Parathyroid adenoma (tissue), 2 donors: ENCODE measurements at regions not wholly inside any gene's neighbourhood (a gene's known extent, or its start where the extent isn't known, plus 50 kb on each side); places are given as distances from the start of the nearest gene placed in this dataset.

Experiments
- H2AFZ ChIP-seq: fragments of 300-600 bp; sonication (generic); one replicate; pipeline ENCODE4 v1.7.0; 2017; ENCODE audit warnings: antibody characterized with exemption, mild to moderate bottlenecking
- H3K27ac ChIP-seq: fragments of 300-600 bp; sonication (generic); one replicate; pipeline ENCODE4 v1.7.0; 2017
- H3K27me3 ChIP-seq: fragments of 300-600 bp; sonication (generic); one replicate; pipeline ENCODE4 v1.7.0; 2017; ENCODE audit warnings: low read length; ENCODE audit not compliant: control insufficient read depth, insufficient read depth
- H3K36me3 ChIP-seq: fragments of 300-600 bp; sonication (generic); one replicate; pipeline ENCODE4 v1.7.0; 2017; ENCODE audit warnings: low read length; ENCODE audit not compliant: control insufficient read depth, insufficient read depth
- H3K4me1 ChIP-seq: fragments of 300-600 bp; sonication (generic); one replicate; pipeline ENCODE4 v1.7.0; 2017; ENCODE audit warnings: control low read depth
- H3K4me2 ChIP-seq: fragments of 300-600 bp; sonication (generic); one replicate; pipeline ENCODE4 v1.7.0; 2017; ENCODE audit warnings: low read length
- H3K4me3 ChIP-seq: fragments of 300-600 bp; sonication (generic); one replicate; pipeline ENCODE4 v1.7.0; 2017; ENCODE audit warnings: low read depth, low read length
- H3K79me2 ChIP-seq: fragments of 300-600 bp; sonication (generic); one replicate; pipeline ENCODE4 v1.7.0; 2017; ENCODE audit warnings: control low read depth
- H3K9ac ChIP-seq: fragments of 300-600 bp; sonication (generic); one replicate; pipeline ENCODE4 v1.7.0; 2017; ENCODE audit warnings: mild to moderate bottlenecking
- H3K9me3 ChIP-seq: fragments of 300-600 bp; sonication (generic); one replicate; pipeline ENCODE4 v1.7.0; 2017; ENCODE audit warnings: low read length; ENCODE audit not compliant: control insufficient read depth
- CTCF ChIP-seq: fragments of 300-600 bp; sonication (generic); IDR thresholded peaks from one replicate; pipeline ENCODE4 v1.7.0; 2017; ENCODE audit warnings: antibody characterized with exemption, mild to moderate bottlenecking
- donor health status: primary hyperparathyroidism.

- Histone ChIP-seq H3K27ac (no peak overlapping the region), H2AFZ (no peak overlapping the region)
- TF ChIP-seq CTCF, result no peak
Measured at GRCh38 chr6:80537118-80537972, 430.9 kb downstream of the BCKDHB start.

GRCh38 chr6:80535914-80536565 is 429.6 kb downstream of the BCKDHB start:
- no peak overlapping the region for H2AFZ ChIP-seq
- no peaks in the 10 kb centered on the region for H3K79me2 ChIP-seq
- TF ChIP-seq CTCF, result no peak

More at GRCh38 chr6:80537118-80537972, 430.9 kb downstream of the BCKDHB start:
- H3K4me2 ChIP-seq, result no peak overlapping the region
- H3K4me1 ChIP-seq, result no peaks in the 10 kb centered on the region
- no peak overlapping the region for H3K9ac ChIP-seq
- no peaks in the 10 kb centered on the region for H3K36me3 ChIP-seq
- no peaks in the 10 kb centered on the region for H3K9me3 ChIP-seq
- H3K27me3 ChIP-seq, result no peaks in the 10 kb centered on the region
- no peak overlapping the region for H3K4me3 ChIP-seq
- no peaks in the 10 kb centered on the region for H3K79me2 ChIP-seq

GRCh38 chr6:80531681-80532619 is 425.5 kb downstream of the BCKDHB start:
- H2AFZ ChIP-seq, result no peak overlapping the region
- no peaks in the 10 kb centered on the region for H3K79me2 ChIP-seq
- H3K9ac ChIP-seq, result no peak overlapping the region
- TF ChIP-seq CTCF, result no peak
- H3K9me3 ChIP-seq, result no peaks in the 10 kb centered on the region
- H3K4me1 ChIP-seq, result no peaks in the 10 kb centered on the region
- H3K27ac ChIP-seq, result no peak overlapping the region
- H3K36me3 ChIP-seq, result no peaks in the 10 kb centered on the region
- H3K27me3 ChIP-seq, result no peaks in the 10 kb centered on the region
- no peak overlapping the region for H3K4me2 ChIP-seq
- H3K4me3 ChIP-seq, result no peak overlapping the region

More at GRCh38 chr6:80535914-80536565, 429.6 kb downstream of the BCKDHB start:
- Histone ChIP-seq H3K27me3 (no peaks in the 10 kb centered on the region), H3K27ac (no peak overlapping the region), H3K4me1 (no peaks in the 10 kb centered on the region), H3K4me3 (no peak overlapping the region), H3K9me3 (no peaks in the 10 kb centered on the region), H3K36me3 (no peaks in the 10 kb centered on the region), H3K9ac (no peak overlapping the region), H3K4me2 (no peak overlapping the region)

GRCh38 chr6:80530103-80530502 is 423.6 kb downstream of the BCKDHB start:
- H3K27me3 ChIP-seq, result no peaks in the 10 kb centered on the region
- no peak for TF ChIP-seq CTCF
- H3K4me2 ChIP-seq, result no peak overlapping the region
- no peaks in the 10 kb centered on the region for H3K9me3 ChIP-seq
- no peaks in the 10 kb centered on the region for H3K79me2 ChIP-seq
- no peak overlapping the region for H3K27ac ChIP-seq
- H3K4me1 ChIP-seq, result no peaks in the 10 kb centered on the region
- H3K36me3 ChIP-seq, result no peaks in the 10 kb centered on the region
- H2AFZ ChIP-seq, result no peak overlapping the region
- H3K9ac ChIP-seq, result no peak overlapping the region
- no peak overlapping the region for H3K4me3 ChIP-seq
